ENCODE measurements at regions not wholly inside any gene's neighbourhood (a gene's known extent, or its start where the extent isn't known, plus 50 kb on each side); places are given as distances from the start of the nearest gene placed in this dataset.

DNA sequence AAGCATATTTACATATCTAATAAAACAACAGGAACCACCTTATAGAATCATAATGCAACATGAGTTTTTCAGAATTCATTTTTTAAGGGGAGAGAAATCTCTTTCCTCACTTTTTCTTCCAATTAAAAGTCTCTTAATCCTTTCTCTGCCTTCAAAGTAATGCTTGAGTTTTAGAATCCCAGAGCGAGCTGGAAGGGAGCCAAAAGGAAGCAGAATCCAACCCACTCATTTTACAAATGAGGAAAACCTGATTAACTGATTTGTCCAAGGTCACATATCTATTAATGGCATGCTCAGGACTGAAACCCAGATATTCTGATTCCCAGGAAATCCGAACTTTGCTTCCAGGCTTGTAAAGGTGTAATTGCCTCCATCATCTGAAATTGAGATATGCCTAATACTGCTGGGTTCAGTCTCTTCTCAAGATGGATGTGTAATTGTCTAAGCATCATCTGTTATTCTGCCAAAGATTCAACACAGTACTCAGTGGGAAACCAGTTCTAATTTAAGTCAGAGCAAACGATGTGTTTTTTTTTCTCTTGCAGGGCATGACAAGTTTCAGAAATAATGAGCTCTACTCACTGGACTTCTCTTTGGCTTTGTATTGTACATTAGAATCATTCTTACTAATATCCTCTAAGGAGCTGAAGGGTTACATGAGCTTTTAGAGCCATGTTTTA is 481.4 kb upstream of the CFAP20DC start:
- TF ChIP-seq, protein P1, sequence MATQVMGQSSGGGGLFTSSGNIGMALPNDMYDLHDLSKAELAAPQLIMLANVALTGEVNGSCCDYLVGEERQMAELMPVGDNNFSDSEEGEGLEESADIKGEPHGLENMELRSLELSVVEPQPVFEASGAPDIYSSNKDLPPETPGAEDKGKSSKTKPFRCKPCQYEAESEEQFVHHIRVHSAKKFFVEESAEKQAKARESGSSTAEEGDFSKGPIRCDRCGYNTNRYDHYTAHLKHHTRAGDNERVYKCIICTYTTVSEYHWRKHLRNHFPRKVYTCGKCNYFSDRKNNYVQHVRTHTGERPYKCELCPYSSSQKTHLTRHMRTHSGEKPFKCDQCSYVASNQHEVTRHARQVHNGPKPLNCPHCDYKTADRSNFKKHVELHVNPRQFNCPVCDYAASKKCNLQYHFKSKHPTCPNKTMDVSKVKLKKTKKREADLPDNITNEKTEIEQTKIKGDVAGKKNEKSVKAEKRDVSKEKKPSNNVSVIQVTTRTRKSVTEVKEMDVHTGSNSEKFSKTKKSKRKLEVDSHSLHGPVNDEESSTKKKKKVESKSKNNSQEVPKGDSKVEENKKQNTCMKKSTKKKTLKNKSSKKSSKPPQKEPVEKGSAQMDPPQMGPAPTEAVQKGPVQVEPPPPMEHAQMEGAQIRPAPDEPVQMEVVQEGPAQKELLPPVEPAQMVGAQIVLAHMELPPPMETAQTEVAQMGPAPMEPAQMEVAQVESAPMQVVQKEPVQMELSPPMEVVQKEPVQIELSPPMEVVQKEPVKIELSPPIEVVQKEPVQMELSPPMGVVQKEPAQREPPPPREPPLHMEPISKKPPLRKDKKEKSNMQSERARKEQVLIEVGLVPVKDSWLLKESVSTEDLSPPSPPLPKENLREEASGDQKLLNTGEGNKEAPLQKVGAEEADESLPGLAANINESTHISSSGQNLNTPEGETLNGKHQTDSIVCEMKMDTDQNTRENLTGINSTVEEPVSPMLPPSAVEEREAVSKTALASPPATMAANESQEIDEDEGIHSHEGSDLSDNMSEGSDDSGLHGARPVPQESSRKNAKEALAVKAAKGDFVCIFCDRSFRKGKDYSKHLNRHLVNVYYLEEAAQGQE (IDR thresholded peaks at IDR 0.05; ENCODE audit: insufficient read depth in 1 of 2, low read depth in 2 of 2, low read length in 2 of 2): no peak
- TF ChIP-seq POLR2AphosphoS5 (IDR thresholded peaks at IDR 0.05; ENCODE audit: low read depth, low read length): no peak
- no peak for TF ChIP-seq TAF1 (IDR thresholded peaks at IDR 0.05; ENCODE audit: borderline replicate concordance, insufficient read depth, low read length)
